H7 (cell line): ENCODE measurements at regions not wholly inside any gene's neighbourhood (a gene's known extent, or its start where the extent isn't known, plus 50 kb on each side); places are given as distances from the start of the nearest gene placed in this dataset.
"Not testable (repeated sequence)": the region's sequence is repeated elsewhere in the genome, so short reads cannot be mapped to it uniquely, and the experiment has no call there.

Experiments
- DNase-seq: peaks from one replicate; pipeline ENCODE4 v3.0.0; 2012
- H3K27me3 ChIP-seq: 2 replicates; pipeline ENCODE4 v1.6.0; 2011; ENCODE audit warnings: mild to moderate bottlenecking, low read length; ENCODE audit not compliant: control insufficient read depth, insufficient read depth
- H3K36me3 ChIP-seq: replicated peaks from 2 replicates; pipeline ENCODE4 v1.5.1; 2011; ENCODE audit warnings: low read length; ENCODE audit not compliant: control insufficient read depth, insufficient read depth
- H3K4me3 ChIP-seq: 2 replicates; pipeline ENCODE4 v1.5.1; 2011; ENCODE audit warnings: low read depth, mild to moderate bottlenecking, control low read depth, low read length, moderate library complexity; ENCODE audit not compliant: insufficient read depth

DNA sequence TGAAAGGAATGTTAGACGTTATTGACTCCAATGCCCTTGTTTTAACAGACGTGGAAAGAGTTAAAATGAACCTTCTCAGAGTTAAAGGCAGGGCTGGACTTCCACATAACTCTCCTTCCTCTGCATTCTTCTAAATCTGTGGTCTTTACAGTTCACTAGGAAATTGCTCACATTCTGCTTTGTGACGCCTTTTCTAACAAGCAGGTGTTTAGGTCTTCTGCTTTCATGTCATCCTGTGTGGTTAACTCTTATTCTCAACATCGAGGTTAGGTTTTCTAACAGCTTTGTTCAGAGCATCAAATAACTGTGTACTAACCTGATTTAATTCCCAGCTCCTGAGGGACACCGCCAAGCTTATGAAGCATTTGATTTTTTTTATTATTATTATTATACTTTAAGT, 81.3 kb upstream of the NT5E start:
- no peaks in the 10 kb centered on the region for H3K27me3 ChIP-seq
- H3K4me3 ChIP-seq, result no peak overlapping the region
- no peaks in the 10 kb centered on the region for H3K36me3 ChIP-seq
- DNase-seq, result no peak

DNA sequence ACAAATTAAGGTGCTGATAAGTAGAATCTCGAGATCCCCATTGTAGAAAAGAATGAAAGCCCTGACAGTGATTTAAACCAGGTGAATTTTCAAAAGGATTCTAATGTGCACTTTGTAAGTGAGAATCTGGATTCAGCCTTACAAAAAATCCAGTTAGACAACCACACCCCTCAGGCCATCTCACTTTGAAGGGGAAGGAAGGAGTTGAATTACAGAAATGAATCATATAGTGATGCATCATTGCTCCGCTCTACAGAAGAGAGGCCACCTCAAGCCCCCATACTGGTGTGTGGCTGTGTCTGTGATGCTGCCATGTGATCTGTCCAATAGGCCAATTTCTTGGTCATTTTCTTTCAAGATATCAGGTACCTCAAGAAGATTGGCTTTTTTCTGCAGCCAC, 85.5 kb upstream of the NT5E start:
- no peaks in the 10 kb centered on the region for H3K27me3 ChIP-seq
- no peaks in the 10 kb centered on the region for H3K36me3 ChIP-seq
- no peak for DNase-seq
- H3K4me3 ChIP-seq, result no peak overlapping the region

DNA sequence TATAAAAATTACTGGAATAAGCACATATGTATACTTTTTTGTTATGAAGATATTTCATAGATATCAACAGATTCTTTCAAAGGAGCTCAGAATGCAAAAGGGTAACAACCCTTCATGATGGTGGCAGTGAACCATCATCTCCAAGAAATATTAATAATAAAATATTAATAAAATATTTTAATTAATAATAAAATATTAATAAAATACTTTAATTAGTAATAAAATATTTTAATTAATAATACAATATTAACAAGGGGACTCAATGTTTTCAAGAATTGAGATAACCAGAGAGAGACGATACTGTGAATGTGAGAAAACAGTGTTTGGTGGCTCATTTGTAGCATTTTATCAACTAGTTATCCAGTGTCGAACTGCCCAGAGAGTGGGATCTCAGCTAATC, 86.0 kb upstream of the NT5E start:
- no peak for DNase-seq
- no peaks in the 10 kb centered on the region for H3K36me3 ChIP-seq
- no peaks in the 10 kb centered on the region for H3K27me3 ChIP-seq
- no peak overlapping the region for H3K4me3 ChIP-seq

DNA sequence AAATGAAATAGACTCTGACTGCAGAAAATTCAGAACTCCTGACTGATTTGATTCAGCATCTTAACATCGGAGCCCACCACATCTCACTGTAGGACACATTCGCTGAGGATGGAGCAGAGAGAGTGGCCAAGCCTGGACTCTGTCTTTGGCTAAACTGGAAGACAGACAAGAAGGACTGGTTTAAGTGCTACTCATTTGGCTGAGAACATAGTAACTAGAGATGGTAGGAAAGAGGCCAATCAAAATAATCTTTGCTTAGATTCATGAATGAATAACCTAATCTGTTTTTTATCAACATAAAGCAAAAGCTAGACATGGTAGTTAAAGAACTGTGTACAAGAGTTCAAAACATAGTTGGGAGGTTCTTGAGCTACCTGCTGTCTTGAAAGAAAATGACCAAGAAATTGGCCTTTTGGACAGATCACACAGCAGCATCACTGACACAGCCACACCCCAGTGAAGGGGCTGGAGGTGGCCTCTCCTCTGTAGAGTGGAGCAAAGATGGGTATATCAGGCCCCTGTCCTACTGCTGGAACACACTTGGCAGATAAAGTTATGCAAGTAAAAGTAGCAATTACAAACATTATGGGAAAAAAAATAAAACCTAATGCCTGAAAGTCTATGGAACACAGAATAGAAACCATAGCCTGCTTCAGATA, 87.1 kb upstream of the NT5E start:
- no peak overlapping the region for H3K4me3 ChIP-seq
- no peak for DNase-seq
- no peaks in the 10 kb centered on the region for H3K27me3 ChIP-seq
- no peaks in the 10 kb centered on the region for H3K36me3 ChIP-seq

DNA sequence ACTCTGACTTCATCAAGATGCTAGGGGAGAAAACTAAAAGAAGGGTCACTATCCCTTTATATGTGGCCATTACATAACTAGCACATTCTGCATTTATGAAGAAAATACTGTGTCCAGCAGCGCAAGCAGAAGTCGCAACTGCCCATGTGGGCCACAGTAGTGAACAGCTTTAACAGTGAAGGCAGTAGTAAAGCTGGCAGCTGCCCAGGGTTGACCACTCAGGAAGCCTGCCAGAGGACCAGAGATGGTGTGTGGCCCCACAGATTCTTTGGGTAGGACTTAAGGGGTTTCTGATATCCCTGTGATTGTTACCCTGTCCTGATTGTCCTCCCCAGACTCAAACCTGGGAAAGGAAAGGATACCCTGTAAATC, 88.3 kb upstream of the NT5E start:
- Histone ChIP-seq H3K4me3 (no peak overlapping the region), H3K27me3 (no peaks in the 10 kb centered on the region), H3K36me3 (no peaks in the 10 kb centered on the region)
- no peak for DNase-seq

DNA sequence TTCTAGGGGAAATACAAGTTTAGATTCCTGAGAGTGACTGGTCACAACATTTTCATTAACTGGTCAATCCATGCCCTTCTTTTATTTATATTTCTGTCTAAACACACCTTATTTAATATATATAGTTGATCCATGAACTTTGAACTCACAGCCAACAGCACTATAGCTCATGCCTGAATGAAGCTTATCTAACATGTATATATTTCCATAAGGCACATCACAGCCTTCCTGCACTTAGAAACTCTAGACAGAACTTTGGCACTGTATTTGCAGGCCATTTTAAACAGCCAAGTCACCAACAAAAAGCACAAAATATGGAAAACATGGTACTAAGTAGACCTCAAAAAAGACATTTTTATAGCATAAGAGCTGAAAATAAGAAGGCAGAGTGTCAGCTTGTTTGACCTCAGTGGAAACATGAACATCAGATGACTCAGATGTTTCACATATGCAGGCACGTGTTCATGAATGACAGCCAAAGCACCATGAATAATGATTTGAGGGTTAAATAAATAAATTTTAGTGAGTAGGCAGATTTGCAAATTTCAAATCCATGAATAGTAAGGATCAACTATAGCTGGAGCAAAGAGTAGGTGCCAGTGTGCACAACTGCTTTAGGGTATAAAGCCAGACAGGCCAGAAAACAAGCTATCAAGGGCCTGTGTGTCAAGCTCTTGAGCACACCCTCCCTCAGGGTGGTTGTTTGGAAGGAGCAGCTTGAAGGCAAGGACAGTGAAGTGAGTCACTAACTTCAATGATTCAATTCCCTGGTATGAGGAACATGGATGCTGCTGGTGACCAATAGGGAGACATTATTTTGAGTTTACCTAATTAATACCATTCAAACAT, 88.9 kb upstream of the NT5E start:
- Histone ChIP-seq H3K4me3 (no peak overlapping the region), H3K36me3 (no peaks in the 10 kb centered on the region), H3K27me3 (no peaks in the 10 kb centered on the region)
- DNase-seq, result no peak

DNA sequence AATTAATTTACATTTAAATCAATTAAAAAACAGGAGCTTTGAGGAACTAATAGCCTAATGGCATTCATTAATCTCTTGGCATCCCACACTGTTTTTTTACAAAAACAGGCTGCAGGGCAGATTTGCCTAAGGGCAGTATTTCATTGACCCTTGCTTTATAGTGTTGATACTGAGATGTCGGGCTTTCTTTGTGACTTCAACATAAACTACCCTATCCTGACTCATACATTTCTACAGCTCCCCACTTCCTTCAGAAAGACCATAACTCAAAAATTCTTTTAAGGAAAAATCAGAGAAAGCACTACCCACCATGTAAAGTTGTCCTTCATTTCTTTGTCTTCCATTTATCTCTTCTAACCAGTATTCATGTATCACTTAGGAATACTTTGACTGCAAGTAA, 92.2 kb upstream of the NT5E start:
- Histone ChIP-seq H3K36me3 (no peaks in the 10 kb centered on the region), H3K4me3 (no peak overlapping the region), H3K27me3 (no peaks in the 10 kb centered on the region)
- no peak for DNase-seq

DNA sequence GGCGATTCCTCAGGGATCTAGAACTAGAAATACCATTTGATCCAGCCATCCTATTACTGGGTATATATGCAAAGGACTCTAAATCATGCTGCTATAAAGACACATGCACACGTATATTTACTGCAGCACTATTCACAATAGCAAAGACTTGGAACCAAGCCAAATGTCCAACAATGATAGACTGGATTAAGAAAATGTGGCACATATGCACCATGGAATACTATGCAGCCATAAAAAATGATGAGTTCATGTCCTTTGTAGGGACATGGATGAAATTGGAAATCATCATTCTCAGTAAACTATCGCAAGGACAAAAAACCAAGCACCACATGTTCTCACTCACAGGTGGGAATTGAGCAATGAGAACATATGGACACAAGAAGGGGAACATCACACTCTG, 93.1 kb upstream of the NT5E start:
- H3K4me3 ChIP-seq, DNase-seq, H3K36me3 ChIP-seq, H3K27me3 ChIP-seq: not testable (repeated sequence)

DNA sequence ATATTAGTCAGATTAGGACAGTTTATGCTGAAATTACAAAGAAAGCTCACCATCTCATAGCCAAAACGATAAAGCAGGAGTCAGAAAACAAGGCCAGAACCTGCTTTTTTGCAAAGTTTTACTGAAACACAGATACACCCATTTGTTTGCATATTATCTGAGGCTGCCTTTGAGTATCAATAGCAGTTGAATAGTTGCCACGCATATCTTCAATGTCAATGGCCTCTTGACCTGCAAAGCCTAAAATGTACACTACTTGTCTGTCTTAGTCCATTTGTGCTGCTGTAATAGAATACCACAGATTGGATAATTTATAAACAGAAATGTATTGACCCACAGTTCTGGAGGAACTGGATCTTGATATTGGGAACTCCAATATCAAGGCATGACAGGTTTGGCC, 94.1 kb upstream of the NT5E start:
- no peaks in the 10 kb centered on the region for H3K36me3 ChIP-seq
- no peak for DNase-seq
- no peak overlapping the region for H3K4me3 ChIP-seq
- H3K27me3 ChIP-seq, result no peaks in the 10 kb centered on the region

DNA sequence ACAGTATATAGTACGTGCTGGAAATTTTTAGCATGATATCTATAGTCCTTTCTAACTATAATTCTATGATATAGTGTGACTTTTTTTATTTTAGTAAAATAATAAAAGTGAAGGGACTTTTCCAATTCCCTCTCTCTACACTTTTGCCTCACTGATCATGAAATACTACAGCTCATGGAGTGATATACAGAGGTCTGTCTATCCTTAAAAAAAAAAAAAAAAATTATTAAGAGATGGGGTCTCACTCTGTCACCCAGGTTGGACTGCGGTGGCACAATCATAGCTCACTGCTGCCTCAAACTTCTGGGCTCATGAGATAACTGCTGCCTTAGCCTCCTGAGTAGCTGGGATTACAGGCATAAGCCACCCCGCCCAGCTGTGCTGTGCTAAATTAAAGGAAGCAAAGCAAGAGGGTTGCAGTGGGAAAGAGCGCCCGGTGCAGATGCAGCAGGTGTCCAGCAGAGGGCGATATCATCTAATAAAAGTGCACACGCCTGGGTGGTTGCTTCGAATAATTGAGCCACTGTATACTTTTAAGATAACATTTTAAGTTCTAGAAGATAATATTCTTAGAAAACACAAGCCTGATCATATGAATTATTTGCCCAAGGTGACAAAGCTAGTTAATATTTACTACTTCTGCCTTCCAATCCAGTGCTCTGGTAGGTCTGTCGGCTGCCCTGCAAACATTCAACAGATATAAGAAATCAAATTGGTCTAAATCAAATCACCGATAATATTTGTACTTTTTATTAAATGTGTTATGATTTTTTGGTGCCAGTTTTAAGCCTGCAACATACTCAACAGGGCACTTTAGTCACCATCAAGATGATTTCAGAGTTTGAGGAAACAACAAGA, 94.9 kb upstream of the NT5E start:
- peak; percentile 37 for DNase-seq
- Histone ChIP-seq H3K36me3 (no peaks in the 10 kb centered on the region), H3K4me3 (no peak overlapping the region), H3K27me3 (no peaks in the 10 kb centered on the region)

DNA sequence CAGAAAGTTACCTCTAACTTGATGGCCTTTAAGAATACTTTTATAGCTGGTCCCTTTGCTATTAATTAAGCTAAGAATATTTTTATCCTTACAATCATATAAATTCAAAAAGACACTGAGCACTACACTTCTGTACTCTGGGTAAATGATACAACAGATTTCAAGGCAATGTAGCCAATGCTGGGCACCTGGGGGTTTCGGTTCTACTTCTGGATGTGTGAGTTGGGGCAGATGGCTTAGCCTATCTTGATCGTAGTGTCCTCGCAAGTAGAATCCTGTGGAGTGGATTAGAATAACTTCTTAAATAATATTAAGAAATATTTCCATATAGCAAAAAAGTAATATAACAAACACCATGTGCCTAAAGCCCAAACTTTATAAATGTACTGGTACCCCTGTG, 96.9 kb upstream of the NT5E start:
- Histone ChIP-seq H3K4me3 (no peak overlapping the region), H3K36me3 (no peaks in the 10 kb centered on the region), H3K27me3 (no peaks in the 10 kb centered on the region)
- no peak for DNase-seq

DNA sequence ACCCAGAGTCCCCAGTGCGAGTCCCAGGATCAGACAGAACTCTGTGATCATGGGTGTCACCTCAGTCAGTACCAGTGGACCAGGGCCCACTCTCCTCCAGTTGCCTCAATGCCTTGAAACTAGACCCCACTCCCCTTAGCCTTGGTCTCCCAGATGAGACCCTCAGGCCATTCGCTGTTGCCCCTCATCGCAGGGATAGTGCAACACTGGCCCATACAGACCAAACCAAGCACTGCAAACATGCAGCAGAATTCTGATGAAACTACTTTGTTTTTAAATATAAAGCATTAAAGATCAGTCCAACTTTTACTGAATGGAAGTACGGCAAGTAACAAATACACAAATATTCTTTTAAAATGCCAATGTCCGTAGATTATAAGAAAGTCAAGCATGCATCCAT, 101.2 kb upstream of the NT5E start:
- DNase-seq, result no peak
- no peak overlapping the region for H3K4me3 ChIP-seq
- H3K27me3 ChIP-seq, result no peaks in the 10 kb centered on the region
- H3K36me3 ChIP-seq, result no peaks in the 10 kb centered on the region

DNA sequence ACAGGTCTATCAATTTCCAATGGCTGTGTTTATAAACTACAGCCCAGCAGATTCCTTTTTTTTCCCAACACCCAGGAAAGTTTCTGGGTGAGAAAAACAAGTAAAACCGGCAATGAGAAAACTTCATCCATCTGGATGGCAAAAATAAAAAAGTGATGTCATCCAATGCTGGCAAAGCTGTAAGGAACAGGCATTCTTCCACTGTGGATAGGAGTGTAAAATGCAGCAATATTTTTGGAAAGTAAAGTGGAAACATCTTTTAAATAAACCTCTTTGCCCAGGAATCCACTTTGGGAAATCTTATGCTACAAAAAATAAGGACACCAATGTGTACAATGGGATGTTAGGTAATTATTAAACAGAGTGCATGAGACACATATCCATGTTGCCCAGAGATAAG, 102.1 kb upstream of the NT5E start:
- DNase-seq, result no peak
- Histone ChIP-seq H3K27me3 (no peaks in the 10 kb centered on the region), H3K36me3 (no peaks in the 10 kb centered on the region), H3K4me3 (no peak overlapping the region)

DNA sequence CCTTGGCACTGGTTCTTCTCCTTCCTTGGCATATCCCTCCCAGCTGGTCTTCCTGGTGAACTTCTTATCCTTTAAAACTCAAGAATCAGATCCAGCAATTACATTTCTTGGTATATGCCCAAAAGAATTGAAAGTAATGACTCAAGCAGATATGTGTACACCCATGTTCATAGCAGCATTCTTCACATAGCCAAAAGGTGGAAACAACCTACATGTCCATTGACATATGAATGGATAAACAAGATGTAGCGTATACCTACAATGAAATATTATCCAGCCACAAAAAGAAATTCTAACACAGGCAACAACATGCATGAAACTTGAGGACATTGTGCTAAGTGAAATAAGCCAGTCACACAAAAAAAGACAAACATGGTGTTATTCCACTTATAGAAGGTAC, 103.7 kb upstream of the NT5E start:
- Histone ChIP-seq H3K27me3 (no peaks in the 10 kb centered on the region), H3K4me3 (no peak overlapping the region), H3K36me3 (no peaks in the 10 kb centered on the region)
- DNase-seq, result no peak

DNA sequence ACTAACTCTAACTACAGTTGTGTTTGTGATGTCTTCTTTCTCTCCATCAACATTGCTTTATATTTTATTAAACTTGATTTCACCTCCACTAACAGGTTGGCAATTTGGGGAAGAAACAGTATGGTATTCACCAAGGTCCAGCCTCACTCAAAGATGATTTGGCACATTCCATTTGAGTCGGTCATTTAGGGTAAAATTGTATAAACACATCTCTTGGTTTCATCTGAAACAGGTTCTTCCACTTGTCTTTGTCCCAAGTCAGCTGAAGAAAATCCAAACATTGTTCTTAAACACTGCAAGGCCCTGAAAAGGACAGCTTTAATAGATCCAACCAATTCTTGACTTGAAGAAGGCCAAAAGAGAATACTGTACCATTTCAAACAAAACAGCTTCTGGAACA, 104.9 kb upstream of the NT5E start:
- Histone ChIP-seq H3K27me3 (no peaks in the 10 kb centered on the region), H3K4me3 (no peak overlapping the region), H3K36me3 (no peaks in the 10 kb centered on the region)
- no peak for DNase-seq
